GM21825 (cell line): ENCODE measurements at regions not wholly inside any gene's neighbourhood (a gene's known extent, or its start where the extent isn't known, plus 50 kb on each side); places are given as distances from the start of the nearest gene placed in this dataset.
"Not testable (repeated sequence)": the region's sequence is repeated elsewhere in the genome, so short reads cannot be mapped to it uniquely, and the experiment has no call there.

Experiments used
- ATAC-seq: cut with Tn5 transposase; IDR thresholded peaks from one replicate; pipeline ENCODE4 v1.9.1; 2021; ENCODE audit warnings: mild to moderate bottlenecking, moderate library complexity; ENCODE audit not compliant: unreplicated experiment

DNA sequence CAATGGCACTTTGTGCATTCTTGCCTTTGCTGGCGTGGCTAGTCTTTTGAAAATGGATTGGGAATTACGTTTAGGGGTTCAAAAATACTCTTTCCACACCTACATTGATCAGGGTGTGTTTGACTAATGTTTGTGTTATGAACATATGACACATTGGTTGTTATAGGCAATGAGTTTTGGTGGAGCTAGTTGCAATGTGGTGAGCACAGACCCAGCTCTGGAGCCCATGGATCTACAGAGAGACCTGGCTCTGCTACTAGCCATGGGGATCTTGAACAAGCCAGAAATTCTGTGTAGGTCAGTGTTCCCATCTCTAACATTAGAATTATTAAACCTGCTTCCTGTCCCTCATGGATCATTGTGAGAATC is 222.4 kb upstream of the UBL3 start:
- no peak for ATAC-seq

DNA sequence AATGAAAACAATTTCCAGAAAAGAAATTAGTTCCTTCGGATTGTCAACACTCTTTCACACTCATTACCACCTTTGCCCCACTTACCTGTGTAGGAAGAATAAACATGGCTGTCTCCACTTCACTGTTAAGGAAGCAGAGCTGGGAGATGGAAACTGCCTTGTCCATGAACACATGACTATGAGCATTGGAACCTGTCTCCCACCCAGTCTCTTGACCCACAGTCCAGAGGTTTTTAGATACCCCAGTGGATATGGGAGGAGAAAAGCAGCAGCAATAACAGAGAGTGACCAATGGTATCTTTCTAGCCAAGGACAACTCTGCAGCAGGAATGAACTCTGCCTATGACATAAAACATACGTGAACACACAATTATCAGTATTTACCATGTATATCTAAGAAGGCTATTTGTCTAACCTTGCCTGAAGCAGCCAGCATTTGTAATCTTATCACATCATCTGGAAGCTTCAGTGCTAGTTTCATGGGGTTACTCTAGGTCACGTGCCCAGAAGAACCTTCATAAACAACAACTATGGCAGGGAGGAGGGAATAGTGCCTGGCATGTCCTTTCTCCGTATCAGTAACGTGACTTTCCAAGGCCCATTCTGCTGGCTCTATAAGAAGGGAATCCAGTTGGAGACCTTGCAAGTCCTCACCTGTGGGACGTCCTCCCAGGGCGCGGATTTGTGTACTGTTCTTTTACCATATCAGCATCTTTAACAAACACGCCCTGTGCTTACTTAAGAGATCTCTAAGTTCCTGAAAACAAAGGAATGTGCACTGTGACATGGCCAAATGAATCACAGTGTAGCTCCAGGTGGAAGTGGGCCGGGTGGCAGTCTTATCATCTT is 221.8 kb upstream of the UBL3 start:
- ATAC-seq: no peak

DNA sequence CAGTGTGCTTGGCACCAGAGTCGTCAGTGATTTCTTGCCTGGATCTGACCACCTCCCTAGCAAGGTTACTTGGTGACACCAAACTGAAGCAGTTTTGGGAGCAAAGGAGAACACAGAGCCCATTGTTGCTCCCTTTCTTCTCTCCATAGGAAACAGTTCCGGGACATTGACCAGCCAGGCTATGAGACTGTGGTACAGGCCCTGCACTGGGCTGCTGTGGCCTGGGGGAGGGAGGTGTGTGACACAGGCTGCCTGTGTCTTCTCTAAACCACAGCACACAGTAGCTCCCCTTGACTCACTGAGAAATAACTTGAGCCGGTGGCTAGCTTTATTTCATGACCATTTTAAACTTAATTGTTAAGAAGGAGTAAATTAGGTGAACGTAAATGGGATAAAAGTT is 214.8 kb upstream of the UBL3 start:
- ATAC-seq: no peak

DNA sequence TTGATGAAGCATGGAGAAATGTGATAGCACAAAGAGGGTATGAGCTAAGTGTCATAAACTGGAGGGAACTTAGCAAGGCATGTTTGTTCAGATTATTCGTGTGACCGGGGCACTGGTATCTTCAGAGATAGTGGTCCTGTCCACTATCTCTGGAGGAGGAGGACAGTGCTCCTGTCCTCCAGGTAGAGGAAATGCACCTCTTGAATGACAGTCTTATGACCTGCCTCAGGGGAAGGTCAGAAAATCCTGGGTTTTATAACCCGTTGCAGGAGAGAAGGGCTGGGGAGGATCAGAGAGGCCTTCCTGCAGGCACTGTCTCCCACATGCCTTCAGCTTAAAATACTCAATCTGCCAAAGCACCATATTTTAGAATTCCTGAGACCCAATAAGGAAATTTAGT is 213.5 kb upstream of the UBL3 start:
- ATAC-seq: no peak

DNA sequence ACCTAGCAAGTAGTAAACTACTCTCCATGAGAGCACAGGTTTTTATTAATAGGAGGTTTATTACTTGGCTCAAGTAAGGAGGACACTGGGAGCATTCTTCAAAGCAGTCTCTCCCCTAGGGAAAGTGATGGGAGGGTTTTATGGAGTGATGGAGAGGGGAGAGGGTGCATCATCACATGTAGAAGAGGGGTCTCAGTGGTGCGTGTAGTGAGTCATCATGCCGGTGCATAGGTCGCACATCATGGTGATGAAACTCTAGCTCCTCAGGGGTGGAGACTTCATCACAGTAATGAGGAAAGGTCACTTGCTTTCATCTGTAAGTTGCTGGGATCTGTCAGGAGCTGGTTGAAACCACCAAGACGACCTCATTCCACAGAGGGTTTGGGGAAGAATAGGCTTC is 210.8 kb upstream of the UBL3 start:
- ATAC-seq: no peak

DNA sequence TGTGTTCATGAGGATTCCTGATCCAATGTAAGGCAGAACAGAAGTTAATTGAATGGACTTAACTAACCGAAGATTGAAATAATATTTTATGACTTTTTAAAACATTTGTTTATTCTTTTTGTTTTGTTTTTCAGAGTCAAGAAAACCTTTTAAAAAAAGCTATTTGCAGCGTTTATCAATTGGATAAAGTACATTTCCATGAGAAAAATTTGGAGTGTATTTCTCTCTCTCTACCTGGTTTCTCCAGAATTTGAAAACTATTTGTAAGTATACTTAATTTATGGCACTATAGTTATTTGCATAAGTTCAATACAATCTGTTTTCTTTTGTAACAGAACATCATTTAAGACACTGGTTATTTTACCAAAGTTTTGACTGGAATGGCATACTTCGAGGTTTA is 208.0 kb upstream of the UBL3 start:
- ATAC-seq: no peak

DNA sequence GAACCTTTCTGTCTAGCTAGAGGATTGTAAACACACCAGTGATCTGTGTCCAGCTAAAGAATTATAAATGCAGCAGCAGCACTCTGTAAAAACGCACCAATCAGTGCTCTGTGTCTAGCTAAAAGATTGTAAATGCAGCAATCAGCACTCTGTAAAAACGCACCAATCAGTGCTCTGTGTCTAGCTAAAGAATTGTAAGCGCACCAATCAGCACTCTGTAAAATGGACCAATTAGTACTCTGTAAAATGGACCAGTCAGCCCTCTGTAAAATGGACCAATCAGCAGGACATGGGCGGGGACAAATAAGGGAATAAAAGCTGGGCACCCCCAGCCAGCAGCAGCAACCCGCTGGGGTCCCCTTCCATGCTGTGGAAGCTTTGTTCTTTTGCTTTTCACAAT is 204.1 kb upstream of the UBL3 start:
- not testable (repeated sequence) for ATAC-seq

DNA sequence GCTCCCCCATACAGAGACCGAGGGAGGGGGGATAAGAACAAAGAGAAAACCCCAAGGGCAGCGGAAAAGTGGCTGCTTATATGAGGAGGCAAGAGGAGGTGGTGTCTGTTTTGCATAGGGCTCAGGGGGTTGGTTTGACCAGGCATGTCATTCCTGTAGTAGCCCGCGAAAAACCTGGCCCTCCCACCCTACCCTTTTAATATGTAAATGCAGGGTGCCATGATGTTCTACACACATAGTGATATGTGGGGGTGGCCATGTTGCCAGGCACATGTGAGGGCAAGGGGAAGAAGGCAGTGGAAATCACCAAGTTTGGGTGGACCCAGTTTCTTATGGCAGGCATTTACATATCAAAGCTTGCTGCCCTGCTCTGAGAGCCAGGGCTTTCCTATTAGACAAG is 203.5 kb upstream of the UBL3 start:
- no peak for ATAC-seq

DNA sequence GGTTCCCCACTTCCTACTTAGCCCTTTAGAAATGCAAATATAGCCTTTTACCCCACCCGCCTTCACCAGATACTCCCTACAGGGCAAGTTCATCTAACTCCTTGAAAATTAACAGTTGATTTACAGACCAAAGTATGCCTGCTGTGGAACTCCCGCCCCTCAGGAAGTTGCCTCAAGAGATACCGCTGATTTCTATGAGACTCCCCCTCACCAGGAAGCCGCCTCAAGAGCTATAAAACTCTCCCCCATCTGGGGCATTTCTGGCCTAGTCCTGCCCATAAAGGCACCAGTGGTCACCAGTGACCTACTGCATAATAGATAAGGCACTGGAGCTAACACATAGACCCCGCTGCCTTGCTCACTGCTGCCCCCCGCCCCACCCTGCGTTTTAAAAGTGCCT is 201.7 kb upstream of the UBL3 start:
- ATAC-seq: no peak

DNA sequence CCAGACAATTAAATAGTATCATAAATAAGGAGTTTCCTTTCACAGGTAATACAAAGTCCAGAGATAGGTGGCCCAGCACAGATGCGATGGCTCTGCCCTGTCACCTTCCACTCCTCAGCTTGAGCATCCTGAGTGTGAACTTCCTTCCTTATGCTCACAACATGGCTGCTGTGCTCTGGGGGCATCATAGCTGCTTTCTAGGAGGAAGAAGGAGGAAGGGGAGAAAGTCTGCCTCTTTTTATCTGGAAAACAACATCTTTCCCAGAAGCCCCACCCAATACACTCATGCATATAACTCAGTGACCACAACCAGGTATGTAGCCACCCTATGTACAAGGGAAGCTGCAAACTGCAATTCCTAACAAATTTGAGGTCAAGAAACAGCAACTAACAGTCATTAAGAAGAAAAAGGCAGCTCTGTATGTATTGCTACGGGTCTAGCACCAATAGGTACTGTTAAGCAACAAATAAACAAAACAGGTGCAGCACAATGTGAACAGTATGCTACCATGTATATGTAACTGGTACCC is 201.2 kb upstream of the UBL3 start:
- ATAC-seq: no peak

DNA sequence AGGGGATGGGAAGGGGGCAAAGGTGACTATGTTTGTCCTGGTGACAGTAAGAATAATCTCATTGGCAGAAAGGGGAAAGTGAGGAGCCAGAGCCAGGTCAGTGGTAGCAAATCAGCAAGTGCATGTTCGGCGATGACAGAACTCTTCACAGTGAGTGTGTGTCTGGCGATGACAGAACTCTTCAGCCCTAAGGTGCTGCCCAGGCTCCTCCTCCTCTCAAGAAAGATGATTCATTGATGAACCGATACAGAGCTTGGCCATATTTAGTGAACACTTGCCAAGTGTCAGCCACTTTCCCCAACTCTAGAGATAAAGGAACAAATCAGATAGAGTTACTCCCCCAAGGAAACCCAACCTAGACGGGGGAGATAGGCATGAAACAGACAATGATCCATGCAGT is 199.3 kb upstream of the UBL3 start:
- no peak for ATAC-seq

DNA sequence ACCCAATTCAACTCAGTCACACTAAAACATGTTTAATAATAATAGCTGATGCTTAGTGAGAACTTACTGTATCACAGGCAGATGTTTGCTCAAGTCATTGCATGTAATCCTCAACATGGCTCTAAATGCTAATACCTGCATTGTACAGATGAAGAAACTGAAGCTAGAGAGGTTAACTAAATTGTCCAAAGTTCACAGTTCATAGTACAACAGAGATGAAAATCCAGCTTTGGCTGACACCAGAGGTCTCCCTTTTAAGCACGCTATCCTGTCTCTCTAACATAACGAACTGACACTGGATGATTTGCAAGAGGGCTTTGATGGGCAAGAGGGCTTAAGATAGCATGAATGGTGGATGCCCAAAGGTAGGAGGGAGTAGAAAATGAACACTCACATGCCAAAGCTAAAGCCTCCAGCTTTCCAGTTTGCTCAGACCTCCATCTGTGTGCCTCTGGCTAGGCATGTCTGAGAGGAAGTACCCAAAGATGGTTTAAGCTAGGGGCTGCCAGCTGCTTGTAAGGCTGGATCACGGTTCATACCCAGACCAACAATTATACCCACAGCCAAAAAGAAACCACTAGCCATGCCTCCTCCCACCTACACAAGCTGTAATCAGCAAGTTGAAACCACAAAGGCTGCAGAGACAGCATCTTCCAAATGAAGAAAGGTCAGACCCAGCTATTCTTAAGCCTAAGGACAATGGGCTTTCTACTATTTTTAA is 196.9 kb upstream of the UBL3 start:
- no peak for ATAC-seq

DNA sequence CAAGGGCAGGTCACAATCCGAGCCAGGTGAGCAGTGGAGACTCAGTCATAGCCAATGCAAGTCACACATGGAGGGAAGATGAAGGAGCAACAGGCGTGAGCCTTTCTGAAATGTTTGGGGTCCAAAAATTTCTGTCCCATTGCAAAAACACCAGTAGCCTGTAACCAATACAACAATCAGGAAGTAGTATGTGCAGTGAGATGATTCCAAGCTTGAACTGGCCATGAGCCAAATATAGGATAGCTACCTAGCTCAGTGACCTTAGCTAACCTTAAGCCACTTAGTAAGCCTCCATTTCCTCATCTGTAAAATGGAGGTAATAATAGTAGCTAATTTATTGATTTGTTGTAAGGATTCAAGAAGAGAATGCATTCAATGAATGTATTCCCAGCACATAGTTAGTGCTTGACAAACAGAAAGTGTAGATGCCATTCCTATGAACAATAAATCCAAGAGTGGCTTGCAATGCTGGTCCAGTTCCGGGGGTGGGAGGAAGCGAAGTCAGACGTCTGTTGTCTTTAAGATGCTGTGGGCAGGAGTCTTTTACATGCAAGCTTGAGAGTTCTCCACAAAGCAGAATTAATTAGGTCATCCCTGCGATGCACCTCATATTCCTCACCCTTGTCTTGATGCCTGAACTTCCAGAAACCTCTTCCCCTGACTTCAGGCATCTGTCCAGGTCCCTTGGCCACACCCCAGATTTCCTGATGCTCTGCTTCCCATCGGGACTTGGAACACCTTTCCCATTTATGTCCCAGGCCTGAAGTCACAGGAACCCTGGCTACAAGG is 195.7 kb upstream of the UBL3 start:
- no peak for ATAC-seq

DNA sequence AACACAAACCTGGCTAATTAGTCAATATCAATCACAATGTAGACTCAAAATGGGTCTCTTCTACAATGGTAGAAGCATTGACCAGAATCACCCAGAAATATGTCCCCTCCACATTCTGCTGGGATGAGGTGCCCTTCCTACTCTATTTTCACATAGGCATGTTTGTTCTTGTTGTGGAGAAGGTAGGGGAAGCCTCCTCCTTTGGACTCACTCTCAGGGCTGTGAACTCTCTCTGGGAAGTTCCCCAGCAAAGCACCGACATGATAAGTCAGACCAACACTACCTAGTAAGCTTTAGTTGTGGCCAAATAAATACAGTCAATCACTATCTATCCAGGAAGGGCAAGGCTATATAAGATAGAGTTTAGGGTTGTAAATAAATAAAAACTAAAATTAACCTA is 194.5 kb upstream of the UBL3 start:
- no peak for ATAC-seq

DNA sequence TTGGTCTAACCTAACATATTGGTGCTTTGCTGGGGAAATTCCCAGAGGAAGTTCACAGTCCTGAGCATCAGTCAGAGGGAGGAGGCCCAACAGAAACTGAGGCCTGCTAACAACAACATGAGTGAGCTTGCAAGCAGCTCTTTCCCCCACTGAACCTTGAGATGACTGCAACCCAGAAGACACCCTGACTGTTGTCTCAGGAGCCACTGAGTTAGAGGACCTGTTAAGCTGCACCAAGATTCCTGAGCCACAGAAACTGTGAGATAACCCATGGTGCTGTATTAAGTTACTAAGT is 193.2 kb upstream of the UBL3 start:
- no peak for ATAC-seq

DNA sequence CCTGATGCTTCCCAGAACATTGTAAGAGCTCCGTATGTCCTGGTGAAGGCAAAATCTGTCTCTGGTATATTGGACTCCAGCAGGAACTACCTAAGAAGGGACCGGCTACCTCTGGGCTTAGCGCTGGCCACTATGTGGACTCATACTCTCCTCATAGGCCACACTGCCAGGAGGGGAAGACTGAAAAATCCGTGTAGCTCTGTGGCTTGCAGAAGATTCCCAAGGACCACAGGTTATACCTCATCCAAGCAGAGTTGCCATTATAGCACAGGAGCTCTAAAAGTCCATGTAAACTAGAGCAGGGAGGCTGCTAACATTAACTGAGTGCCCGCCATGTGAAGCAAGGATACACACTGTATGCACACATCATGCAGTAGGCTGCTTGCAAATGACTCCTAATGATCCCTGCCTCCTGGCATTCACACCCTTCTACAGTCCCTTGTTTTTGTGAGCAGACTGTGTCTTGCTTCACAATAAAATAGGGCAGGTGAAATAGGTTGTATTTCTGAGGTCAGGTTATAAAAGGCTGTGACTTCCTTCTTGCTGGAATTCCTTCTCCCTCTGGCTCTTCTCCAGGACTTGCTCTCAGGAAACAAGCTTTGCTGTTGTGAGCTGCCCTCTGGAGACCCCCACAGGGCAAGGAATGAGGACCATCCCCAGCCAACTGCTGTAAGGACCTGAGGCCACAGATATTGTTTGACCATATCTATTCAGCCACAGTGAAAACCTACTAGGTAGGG is 192.6 kb upstream of the UBL3 start:
- ATAC-seq: no peak

DNA sequence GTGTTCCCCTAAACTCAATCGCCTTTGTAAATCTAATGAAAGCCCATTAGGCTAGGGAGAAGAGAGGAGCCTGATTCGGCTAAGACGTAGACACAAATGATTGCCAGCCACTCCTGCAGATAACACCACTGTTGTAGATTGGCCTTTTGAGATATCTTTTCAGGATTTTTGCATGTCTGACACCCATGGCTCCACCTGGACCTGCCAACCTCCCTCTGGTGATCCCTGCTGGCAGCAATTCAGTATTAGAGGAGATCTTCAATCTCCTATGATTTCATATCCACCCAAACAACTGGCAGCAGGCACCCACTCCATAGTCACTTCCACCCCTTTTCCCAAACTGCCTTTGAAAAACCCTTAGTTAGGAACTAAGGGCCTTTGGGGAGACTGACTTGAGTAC is 191.9 kb upstream of the UBL3 start:
- ATAC-seq: no peak

DNA sequence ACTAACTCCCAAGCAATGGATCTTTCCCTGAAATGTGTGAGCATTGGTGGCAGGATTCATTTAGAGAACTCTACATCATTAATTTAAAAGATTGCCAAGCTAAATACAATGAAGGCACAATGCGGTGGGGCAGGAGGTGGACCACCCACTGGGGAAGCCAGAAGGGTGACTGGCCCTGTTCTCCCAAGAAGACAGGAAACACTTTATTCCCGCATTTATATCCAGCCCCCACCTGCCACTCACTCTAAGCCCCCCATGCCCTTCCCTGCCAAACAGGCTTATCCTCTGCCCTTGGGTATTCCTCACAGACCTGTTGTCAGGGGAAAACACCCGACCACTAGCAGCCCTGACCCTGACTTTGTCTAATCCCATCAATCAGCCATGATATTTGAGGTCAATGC is 189.1 kb upstream of the UBL3 start:
- no peak for ATAC-seq

DNA sequence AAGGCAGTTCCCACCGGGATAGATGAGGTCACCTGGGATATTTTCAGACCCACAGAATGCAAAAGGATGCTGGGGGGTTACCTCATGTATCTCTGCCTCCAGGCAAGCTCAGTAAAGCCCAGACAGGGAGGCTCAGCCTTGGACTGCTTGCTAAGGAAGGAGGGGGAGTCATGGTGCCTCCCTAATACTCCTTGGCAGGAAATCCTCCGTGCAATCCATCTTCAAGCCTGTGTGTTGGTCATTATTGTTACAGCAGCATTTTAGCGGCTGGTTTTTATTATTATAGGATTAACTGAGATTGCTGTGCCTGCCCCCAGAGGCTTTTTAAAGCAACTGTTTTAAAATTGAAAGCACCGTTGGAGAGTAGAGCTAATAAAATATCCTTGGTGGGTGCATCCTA is 188.5 kb upstream of the UBL3 start:
- ATAC-seq: no peak

DNA sequence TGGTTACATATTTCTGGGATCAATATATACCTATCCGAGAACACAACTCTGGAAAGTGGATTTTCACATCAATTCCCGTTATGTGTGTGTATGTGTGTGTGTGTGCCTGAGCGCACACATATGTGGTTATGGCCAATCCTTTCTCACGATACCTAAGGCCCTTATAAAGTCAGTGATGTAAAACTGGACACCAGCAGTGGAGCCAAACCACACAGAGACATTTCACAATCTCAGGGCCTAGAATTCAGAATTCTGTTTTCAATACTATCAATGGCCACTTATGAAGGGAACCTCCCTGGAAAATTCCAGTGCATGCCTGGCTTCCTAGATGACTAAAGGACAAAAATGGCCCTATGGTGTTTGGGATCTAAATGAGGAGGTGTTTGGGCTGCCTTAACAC is 187.3 kb upstream of the UBL3 start:
- no peak for ATAC-seq

DNA sequence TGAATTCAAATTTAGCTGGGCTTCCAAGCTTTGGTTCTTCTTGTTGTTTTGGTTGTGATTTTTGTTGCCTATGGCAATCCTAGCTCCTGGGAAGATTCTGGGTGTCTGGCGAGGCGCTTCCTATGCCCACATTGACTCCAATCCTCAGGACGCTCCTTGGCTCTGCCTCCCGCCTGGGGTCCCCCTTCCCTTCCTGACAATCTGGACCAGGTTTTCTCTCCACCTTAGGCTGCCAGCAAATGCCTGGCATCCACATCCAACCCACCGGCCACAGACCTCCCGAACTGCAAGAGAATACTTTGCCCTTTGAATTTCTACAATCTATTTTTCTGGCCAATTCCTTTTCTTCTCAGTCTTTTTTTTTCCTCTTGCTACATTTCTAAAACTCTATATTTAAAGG is 186.9 kb upstream of the UBL3 start:
- no peak for ATAC-seq
